Neutrophil (primary cell): ENCODE measurements at regions not wholly inside any gene's neighbourhood (a gene's known extent, or its start where the extent isn't known, plus 50 kb on each side); places are given as distances from the start of the nearest gene placed in this dataset.

Source experiments
- H3K27ac ChIP-seq: fragments of 200-600 bp; sonication (generic); 2 replicates; pipeline ENCODE4 v1.5.1; 2016; ENCODE audit warnings: mild to moderate bottlenecking, moderate library complexity
- H3K27me3 ChIP-seq: fragments of 200-600 bp; sonication (generic); 2 replicates; pipeline ENCODE4 v1.6.0; 2016; ENCODE audit warnings: mild to moderate bottlenecking
- H3K36me3 ChIP-seq: fragments of 200-600 bp; sonication (generic); 2 replicates; pipeline ENCODE4 v1.5.1; 2017
- H3K4me1 ChIP-seq, 2 experiments: fragments of 200-600 bp in 1 of 2; sonication (generic) in 1 of 2; 1 replicate in 1 of 2; 2 replicates in 1 of 2; pipeline versions ENCODE4 v1.5.1 to v1.6.1; 2013 to 2016; ENCODE audit warnings: low read depth in 1 of 2, low read length in 1 of 2, mild to moderate bottlenecking in 1 of 2, moderate library complexity in 1 of 2; ENCODE audit not compliant: control insufficient read depth in 1 of 2, insufficient read depth in 1 of 2
- H3K4me3 ChIP-seq, 2 experiments: fragments of 200-600 bp in 1 of 2; sonication (generic) in 1 of 2; 1 replicate in 1 of 2; 2 replicates in 1 of 2; pipeline ENCODE4 v1.5.1; 2013 to 2016; ENCODE audit warnings: low read depth in 1 of 2, low read length in 1 of 2, mild to moderate bottlenecking in 1 of 2, moderate library complexity in 1 of 2
- H3K9me3 ChIP-seq: fragments of 200-600 bp; sonication (generic); 2 replicates; pipeline ENCODE4 v1.5.1; 2016
- TF ChIP-seq, protein P1 (sequence below): fragments of 200-600 bp; sonication (generic); IDR thresholded peaks from 2 replicates; pipeline ENCODE4 v1.5.1; 2016; ENCODE audit warnings: antibody characterized with exemption

DNA sequence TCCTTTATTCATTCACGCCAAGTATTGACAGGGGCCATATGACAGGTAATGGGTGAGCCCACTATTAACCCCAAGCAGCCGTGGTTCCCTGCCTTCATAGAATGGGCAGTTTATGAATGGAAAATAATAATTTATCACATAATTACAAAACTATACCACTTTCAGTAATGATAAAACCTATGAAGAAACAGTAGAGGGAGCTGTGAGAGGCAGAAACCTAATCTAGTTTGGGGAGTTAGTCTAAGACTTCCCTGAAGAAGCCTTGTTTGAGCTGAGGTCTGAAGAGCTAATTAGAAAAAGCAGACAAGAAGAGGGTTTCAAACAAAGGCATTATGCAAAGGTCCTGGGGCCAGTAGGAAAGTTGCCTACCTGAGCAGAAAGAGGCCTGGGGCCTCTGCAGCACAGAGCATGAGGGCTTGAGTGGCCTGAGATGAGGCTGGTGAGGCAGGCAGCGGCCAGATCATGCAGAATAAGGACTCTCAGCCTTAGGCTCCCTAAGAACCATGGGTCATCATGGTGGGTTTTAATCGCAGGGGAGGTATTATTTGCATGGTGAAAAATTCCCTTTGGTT is 142.8 kb downstream of the ATG4C start:
- Histone ChIP-seq H3K4me1 (no peaks in the 10 kb centered on the region), H3K9me3 (no peaks in the 10 kb centered on the region), H3K4me3 (no peak overlapping the region), H3K27ac (no peak overlapping the region), H3K36me3 (no peaks in the 10 kb centered on the region), H3K27me3 (no peaks in the 10 kb centered on the region)
- TF ChIP-seq, protein P1, sequence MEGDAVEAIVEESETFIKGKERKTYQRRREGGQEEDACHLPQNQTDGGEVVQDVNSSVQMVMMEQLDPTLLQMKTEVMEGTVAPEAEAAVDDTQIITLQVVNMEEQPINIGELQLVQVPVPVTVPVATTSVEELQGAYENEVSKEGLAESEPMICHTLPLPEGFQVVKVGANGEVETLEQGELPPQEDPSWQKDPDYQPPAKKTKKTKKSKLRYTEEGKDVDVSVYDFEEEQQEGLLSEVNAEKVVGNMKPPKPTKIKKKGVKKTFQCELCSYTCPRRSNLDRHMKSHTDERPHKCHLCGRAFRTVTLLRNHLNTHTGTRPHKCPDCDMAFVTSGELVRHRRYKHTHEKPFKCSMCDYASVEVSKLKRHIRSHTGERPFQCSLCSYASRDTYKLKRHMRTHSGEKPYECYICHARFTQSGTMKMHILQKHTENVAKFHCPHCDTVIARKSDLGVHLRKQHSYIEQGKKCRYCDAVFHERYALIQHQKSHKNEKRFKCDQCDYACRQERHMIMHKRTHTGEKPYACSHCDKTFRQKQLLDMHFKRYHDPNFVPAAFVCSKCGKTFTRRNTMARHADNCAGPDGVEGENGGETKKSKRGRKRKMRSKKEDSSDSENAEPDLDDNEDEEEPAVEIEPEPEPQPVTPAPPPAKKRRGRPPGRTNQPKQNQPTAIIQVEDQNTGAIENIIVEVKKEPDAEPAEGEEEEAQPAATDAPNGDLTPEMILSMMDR: no peak

DNA sequence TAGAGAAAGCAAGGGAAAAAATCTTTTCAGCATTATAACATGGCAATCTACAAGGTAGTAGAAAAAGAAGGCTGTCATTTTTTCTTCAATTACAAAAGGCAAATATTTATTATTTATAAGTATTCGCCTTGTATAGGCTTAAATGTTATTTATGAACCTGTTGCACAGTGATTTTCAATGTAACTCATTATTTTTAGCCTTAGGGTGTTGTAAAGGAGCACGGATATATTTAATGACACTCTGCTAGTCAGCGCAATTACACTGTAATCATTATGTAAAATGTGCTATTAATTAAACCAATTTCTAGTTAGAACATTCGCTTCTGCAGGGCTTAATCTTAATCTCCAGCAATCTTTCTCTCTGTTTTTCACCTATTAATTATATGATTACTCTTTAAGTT is 145.0 kb downstream of the ATG4C start:
- H3K4me3 ChIP-seq: no peak overlapping the region
- no peak overlapping the region for H3K27ac ChIP-seq
- TF ChIP-seq, protein P1: no peak
- no peaks in the 10 kb centered on the region for H3K36me3 ChIP-seq
- peaks cover 4% of the 10 kb centered on the region for H3K27me3 ChIP-seq
- no peaks in the 10 kb centered on the region for H3K4me1 ChIP-seq
- no peaks in the 10 kb centered on the region for H3K9me3 ChIP-seq

DNA sequence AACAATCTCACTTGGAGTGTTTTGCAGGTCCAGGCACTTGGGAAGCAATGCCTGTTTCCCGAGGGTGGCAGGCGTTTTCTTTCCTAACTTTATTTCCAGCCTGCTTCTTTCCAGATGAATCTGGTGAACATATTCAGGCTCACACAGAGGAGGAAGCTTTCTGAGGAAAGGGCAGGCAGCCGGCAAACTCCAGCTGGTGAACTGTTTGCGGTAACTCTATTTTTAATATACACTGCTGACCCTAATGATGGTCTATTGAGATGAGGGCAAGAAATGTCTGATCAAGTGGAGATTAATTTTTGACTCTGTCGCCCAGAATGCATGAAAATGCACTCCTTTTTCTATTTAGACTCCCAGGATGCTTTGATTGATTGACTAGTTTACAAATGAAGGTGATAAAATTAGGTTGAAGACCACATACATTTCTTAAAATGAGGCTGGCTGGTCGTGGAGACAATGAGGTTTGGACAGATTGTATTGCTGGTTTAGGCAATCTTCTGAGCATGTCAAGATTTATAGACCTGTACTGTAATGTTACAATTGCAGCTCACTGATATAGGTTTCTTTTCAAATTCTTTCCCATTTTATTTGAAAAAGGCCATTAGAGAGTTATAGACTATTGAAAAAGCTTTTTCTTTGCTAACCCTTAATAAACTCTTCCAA is 153.8 kb downstream of the ATG4C start:
- TF ChIP-seq, protein P1: no peak
- Histone ChIP-seq H3K4me1 (no peaks in the 10 kb centered on the region), H3K27me3 (peaks cover 4% of the 10 kb centered on the region), H3K9me3 (no peaks in the 10 kb centered on the region), H3K4me3 (no peak overlapping the region), H3K36me3 (no peaks in the 10 kb centered on the region), H3K27ac (no peak overlapping the region)

DNA sequence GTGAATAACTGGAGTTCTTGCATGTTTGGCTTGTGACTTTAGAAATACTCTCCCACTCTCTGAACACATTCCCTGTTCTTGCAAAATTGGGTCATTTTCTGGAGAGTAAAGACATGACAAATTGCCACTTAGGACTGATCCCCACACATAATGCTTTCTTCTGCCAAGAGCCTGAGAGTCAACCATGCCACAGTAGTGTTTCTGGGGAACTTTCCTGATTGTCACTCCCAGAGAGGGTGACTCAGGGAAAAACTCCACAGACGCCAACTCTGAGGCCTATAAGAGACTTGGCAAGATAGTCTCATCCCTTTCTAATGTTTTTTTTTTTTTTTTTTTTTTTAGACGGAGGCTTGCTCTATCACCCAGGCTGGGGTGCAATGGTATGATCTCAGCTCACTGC is 157.8 kb downstream of the ATG4C start:
- no peaks in the 10 kb centered on the region for H3K4me1 ChIP-seq
- H3K27me3 ChIP-seq: no peaks in the 10 kb centered on the region
- H3K27ac ChIP-seq: no peak overlapping the region
- H3K9me3 ChIP-seq: no peaks in the 10 kb centered on the region
- no peak overlapping the region for H3K4me3 ChIP-seq
- no peaks in the 10 kb centered on the region for H3K36me3 ChIP-seq
- TF ChIP-seq, protein P1: no peak

DNA sequence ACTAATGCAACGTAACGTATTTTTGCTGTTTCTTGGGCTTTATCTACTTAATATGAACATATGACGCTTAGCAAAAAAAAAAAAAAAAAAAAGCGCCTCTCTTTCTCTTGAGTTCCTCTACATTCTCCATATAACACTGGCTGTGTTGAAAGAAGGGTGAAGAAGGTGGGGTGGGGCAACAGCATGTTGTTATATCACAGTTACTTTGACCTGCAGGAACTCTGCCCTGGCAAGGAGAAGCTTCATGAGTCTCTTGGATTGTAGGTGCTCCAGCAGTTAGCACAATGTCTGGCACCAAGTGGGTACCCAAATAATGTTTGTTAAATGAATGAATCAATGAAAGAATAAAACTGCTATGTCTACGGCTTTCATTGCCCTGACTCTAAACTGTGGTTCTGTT is 162.6 kb downstream of the ATG4C start:
- H3K27me3 ChIP-seq: peaks cover 31% of the 10 kb centered on the region
- H3K27ac ChIP-seq: no peak overlapping the region
- H3K4me3 ChIP-seq: no peak overlapping the region
- no peaks in the 10 kb centered on the region for H3K9me3 ChIP-seq
- TF ChIP-seq, protein P1: no peak
- no peaks in the 10 kb centered on the region for H3K36me3 ChIP-seq
- H3K4me1 ChIP-seq: no peaks in the 10 kb centered on the region
